ENCODE measurements at regions not wholly inside any gene's neighbourhood (a gene's known extent, or its start where the extent isn't known, plus 50 kb on each side); places are given as distances from the start of the nearest gene placed in this dataset.

- ChIA-PET POLR2A (no interaction called here), CTCF (no interaction called here)
- DNase-seq (ENCODE audit: low read depth in 1 of 2, low spot score in 1 of 2) (no peak), ATAC-seq (no peak), FAIRE-seq (no peak)
- H3K4me3 ChIP-seq: no peak overlapping the region
- no peak overlapping the region for H3K27ac ChIP-seq
- H3K4me2 ChIP-seq: no peak overlapping the region
- H3K9me3 ChIP-seq: no peaks in the 10 kb centered on the region
- TF ChIP-seq NPAS2 (CRISPR knock-in tag; IDR thresholded peaks at IDR 0.05; ENCODE audit: borderline replicate concordance): no peak
- no peak for TF ChIP-seq RARB (CRISPR knock-in tag; IDR thresholded peaks at IDR 0.05)
- TF ChIP-seq JUN (IDR thresholded peaks at IDR 0.05): no peak
- no peak for TF ChIP-seq GATA3 (IDR thresholded peaks at IDR 0.05; ENCODE audit: borderline replicate concordance)
- TF ChIP-seq, protein P1, sequence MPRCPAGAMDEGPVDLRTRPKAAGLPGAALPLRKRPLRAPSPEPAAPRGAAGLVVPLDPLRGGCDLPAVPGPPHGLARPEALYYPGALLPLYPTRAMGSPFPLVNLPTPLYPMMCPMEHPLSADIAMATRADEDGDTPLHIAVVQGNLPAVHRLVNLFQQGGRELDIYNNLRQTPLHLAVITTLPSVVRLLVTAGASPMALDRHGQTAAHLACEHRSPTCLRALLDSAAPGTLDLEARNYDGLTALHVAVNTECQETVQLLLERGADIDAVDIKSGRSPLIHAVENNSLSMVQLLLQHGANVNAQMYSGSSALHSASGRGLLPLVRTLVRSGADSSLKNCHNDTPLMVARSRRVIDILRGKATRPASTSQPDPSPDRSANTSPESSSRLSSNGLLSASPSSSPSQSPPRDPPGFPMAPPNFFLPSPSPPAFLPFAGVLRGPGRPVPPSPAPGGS (IDR thresholded peaks at IDR 0.05): no peak
- TF ChIP-seq JUNB (IDR thresholded peaks at IDR 0.05): no peak
- TF ChIP-seq FOSB (CRISPR knock-in tag; IDR thresholded peaks at IDR 0.05): no peak
- TF ChIP-seq TFCP2L1 (CRISPR knock-in tag; IDR thresholded peaks at IDR 0.05): no peak
- TF ChIP-seq HDAC2 (IDR thresholded peaks at IDR 0.05): no peak
- TF ChIP-seq ZC3H11A (IDR thresholded peaks at IDR 0.05): no peak
- TF ChIP-seq POLR2A (IDR thresholded peaks at IDR 0.05; ENCODE audit: low read length): no peak
- no peak for TF ChIP-seq NR3C1 (IDR thresholded peaks at IDR 0.05)
- no peak for TF ChIP-seq RNF2 (IDR thresholded peaks at IDR 0.05; ENCODE audit: borderline replicate concordance, low read depth)
- TF ChIP-seq, protein P2, sequence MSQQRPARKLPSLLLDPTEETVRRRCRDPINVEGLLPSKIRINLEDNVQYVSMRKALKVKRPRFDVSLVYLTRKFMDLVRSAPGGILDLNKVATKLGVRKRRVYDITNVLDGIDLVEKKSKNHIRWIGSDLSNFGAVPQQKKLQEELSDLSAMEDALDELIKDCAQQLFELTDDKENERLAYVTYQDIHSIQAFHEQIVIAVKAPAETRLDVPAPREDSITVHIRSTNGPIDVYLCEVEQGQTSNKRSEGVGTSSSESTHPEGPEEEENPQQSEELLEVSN (IDR thresholded peaks at IDR 0.05; ENCODE audit: borderline replicate concordance, low read depth): no peak
- no peak for TF ChIP-seq HOXB13 (CRISPR knock-in tag; IDR thresholded peaks at IDR 0.05; ENCODE audit: low read depth)
- TF ChIP-seq, protein P3, sequence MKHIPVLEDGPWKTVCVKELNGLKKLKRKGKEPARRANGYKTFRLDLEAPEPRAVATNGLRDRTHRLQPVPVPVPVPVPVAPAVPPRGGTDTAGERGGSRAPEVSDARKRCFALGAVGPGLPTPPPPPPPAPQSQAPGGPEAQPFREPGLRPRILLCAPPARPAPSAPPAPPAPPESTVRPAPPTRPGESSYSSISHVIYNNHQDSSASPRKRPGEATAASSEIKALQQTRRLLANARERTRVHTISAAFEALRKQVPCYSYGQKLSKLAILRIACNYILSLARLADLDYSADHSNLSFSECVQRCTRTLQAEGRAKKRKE (CRISPR knock-in tag; IDR thresholded peaks at IDR 0.05; ENCODE audit: low read depth): no peak
- no peak for TF ChIP-seq CBX8 (IDR thresholded peaks at IDR 0.05)
- TF ChIP-seq ZNF302 (CRISPR knock-in tag; IDR thresholded peaks at IDR 0.05): no peak
- no peak for TF ChIP-seq NFE2L2 (conservative IDR thresholded peaks at IDR 0.05; ENCODE audit: low read length)
- H3K4me1 ChIP-seq: no peaks in the 10 kb centered on the region
These were observed 702.7 kb downstream of the SOCS6 start for GRCh38 chr18:70991577-70991976.

DNA sequence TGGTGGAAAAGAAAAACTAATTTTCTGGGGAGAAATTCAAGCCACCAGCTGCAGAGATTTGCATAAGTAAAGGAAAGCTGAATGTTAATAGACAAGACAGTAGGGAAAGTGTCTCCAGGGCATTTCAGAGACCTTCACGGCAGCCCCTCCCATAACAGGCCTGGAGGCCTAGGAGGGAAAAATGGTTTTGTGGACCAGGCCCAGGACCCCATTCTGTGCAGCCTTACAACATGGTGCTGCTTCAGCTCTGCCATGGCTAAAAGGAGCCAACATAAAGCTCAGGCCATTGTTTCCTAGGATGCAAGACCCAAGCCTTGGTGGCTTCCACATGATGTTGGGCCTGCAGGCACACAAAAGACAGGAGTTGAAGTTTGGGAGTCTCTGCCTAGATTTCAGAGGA is 697.1 kb downstream of the SOCS6 start:
- 0% methylated on average over 1 of the region's 1 CpG for WGBS (ENCODE audit: missing lambda C conversion rate)
- H3K27ac ChIP-seq: no peak overlapping the region
- TF ChIP-seq RAD21 (conservative IDR thresholded peaks at IDR 0.05 in 1 of 2, IDR thresholded peaks at IDR 0.05 in 1 of 2) (no peak), ZFP36 (IDR thresholded peaks at IDR 0.05; ENCODE audit: borderline replicate concordance, partially characterized antibody) (peak; percentile 55)
- H3K4me2 ChIP-seq: no peak overlapping the region
- ATAC-seq (no peak), FAIRE-seq (no peak), DNase-seq (ENCODE audit: low read depth in 1 of 2, low spot score in 1 of 2) (no peak)
- H3K4me3 ChIP-seq: no peak overlapping the region
- H3K9me3 ChIP-seq: no peaks in the 10 kb centered on the region
- ChIA-PET POLR2A (no interaction called here), CTCF (no interaction called here)
- no peaks in the 10 kb centered on the region for H3K4me1 ChIP-seq

GRCh38 chr18:70982292-70982691 is 693.4 kb downstream of the SOCS6 start:
- ChIA-PET CTCF (no interaction called here), POLR2A (no interaction called here)
- TF ChIP-seq KDM1A (IDR thresholded peaks at IDR 0.05; ENCODE audit: low read depth) (no peak), ZSCAN20 (CRISPR knock-in tag; IDR thresholded peaks at IDR 0.05) (no peak), FOXS1 (CRISPR knock-in tag; IDR thresholded peaks at IDR 0.05) (no peak), HOXB13 (CRISPR knock-in tag; IDR thresholded peaks at IDR 0.05; ENCODE audit: low read depth) (no peak), RNF2 (IDR thresholded peaks at IDR 0.05; ENCODE audit: borderline replicate concordance, low read depth) (no peak), NPAS2 (CRISPR knock-in tag; IDR thresholded peaks at IDR 0.05; ENCODE audit: borderline replicate concordance) (no peak), BHLHE40 (IDR thresholded peaks at IDR 0.05; ENCODE audit: low read depth, low read length) (no peak), TP53 (CRISPR knock-in tag; IDR thresholded peaks at IDR 0.05) (no peak), CBX8 (IDR thresholded peaks at IDR 0.05) (no peak), RARB (CRISPR knock-in tag; IDR thresholded peaks at IDR 0.05) (no peak), KDM5A (IDR thresholded peaks at IDR 0.05) (no peak), ZNF302 (CRISPR knock-in tag; IDR thresholded peaks at IDR 0.05) (no peak), EHMT2 (IDR thresholded peaks at IDR 0.05; ENCODE audit: low read depth) (no peak), MAX (IDR thresholded peaks at IDR 0.05) (no peak), MAFK (IDR thresholded peaks at IDR 0.05; ENCODE audit: partially characterized antibody) (no peak), HOXA7 (CRISPR knock-in tag; IDR thresholded peaks at IDR 0.05) (no peak), EHF (CRISPR knock-in tag; IDR thresholded peaks at IDR 0.05) (no peak)
- TF ChIP-seq, protein P4, sequence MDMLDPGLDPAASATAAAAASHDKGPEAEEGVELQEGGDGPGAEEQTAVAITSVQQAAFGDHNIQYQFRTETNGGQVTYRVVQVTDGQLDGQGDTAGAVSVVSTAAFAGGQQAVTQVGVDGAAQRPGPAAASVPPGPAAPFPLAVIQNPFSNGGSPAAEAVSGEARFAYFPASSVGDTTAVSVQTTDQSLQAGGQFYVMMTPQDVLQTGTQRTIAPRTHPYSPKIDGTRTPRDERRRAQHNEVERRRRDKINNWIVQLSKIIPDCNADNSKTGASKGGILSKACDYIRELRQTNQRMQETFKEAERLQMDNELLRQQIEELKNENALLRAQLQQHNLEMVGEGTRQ (IDR thresholded peaks at IDR 0.05): no peak
- TF ChIP-seq, protein P5, sequence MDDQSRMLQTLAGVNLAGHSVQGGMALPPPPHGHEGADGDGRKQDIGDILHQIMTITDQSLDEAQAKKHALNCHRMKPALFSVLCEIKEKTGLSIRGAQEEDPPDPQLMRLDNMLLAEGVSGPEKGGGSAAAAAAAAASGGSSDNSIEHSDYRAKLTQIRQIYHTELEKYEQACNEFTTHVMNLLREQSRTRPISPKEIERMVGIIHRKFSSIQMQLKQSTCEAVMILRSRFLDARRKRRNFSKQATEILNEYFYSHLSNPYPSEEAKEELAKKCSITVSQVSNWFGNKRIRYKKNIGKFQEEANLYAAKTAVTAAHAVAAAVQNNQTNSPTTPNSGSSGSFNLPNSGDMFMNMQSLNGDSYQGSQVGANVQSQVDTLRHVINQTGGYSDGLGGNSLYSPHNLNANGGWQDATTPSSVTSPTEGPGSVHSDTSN (IDR thresholded peaks at IDR 0.05): no peak
- TF ChIP-seq, protein P6, sequence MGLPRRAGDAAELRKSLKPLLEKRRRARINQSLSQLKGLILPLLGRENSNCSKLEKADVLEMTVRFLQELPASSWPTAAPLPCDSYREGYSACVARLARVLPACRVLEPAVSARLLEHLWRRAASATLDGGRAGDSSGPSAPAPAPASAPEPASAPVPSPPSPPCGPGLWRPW (IDR thresholded peaks at IDR 0.05): no peak
- Histone ChIP-seq H3K9me3 (no peaks in the 10 kb centered on the region), H3K4me2 (no peak overlapping the region), H3K4me1 (no peaks in the 10 kb centered on the region), H3K4me3 (no peak overlapping the region), H3K27ac (no peak overlapping the region)
- ATAC-seq (no peak), FAIRE-seq (no peak), DNase-seq (ENCODE audit: low read depth in 1 of 2, low spot score in 1 of 2) (no peak)
- WGBS (ENCODE audit: missing lambda C conversion rate): 18% methylated on average over 2 of the region's 2 CpGs
